Activated T-cell treated with anti-CD3 and anti-CD28 coated beads, Interleukin-2, amount 50 U/mL, for 4 hours (primary cell): ENCODE measurements at regions not wholly inside any gene's neighbourhood (a gene's known extent, or its start where the extent isn't known, plus 50 kb on each side); places are given as distances from the start of the nearest gene placed in this dataset.

Experiments
- ATAC-seq, 2 donors: fragments of 200-7000 bp; cut with Tn5 transposase; one replicate each; pipeline ENCODE4 v1.10.0; 2021
- DNase-seq: peaks from one replicate; pipeline ENCODE4 v3.0.0-alpha.2; 2020
- H3K27me3 Mint-ChIP-seq: one replicate; pipeline ENCODE4 v1.8.0; 2021; ENCODE audit warnings: low read depth, mixed read lengths
- H3K36me3 Mint-ChIP-seq: one replicate; pipeline ENCODE4 v1.8.0; 2022; ENCODE audit warnings: mixed read lengths; ENCODE audit not compliant: insufficient read depth
- H3K4me1 Mint-ChIP-seq: one replicate; pipeline ENCODE4 v1.8.0; 2021; ENCODE audit warnings: low read depth, mixed read lengths
- H3K4me3 Mint-ChIP-seq: one replicate; pipeline ENCODE4 v1.8.0; 2021; ENCODE audit warnings: mild to moderate bottlenecking, moderate library complexity, mixed read lengths
- H3K9me3 Mint-ChIP-seq: one replicate; pipeline ENCODE4 v1.8.0; 2021; ENCODE audit warnings: mixed read lengths

- Mint-ChIP-seq H3K9me3 (no peaks in the 10 kb centered on the region), H3K27me3 (peaks cover 2% of the 10 kb centered on the region), H3K4me1 (no peaks in the 10 kb centered on the region), H3K36me3 (no peaks in the 10 kb centered on the region), H3K4me3 (no peak overlapping the region)
- DNase-seq: no peak
- ATAC-seq: no peak
Measured at GRCh38 chr4:100130964-100131363, 59.3 kb downstream of the DDIT4L start.

- peaks cover 2% of the 10 kb centered on the region for H3K27me3 Mint-ChIP-seq
- DNase-seq (no peak), ATAC-seq (no peak)
Measured at GRCh38 chr4:100130491-100130890, 59.8 kb downstream of the DDIT4L start.

GRCh38 chr4:100129774-100130173 is 60.5 kb downstream of the DDIT4L start:
- peaks cover 3% of the 10 kb centered on the region for H3K9me3 Mint-ChIP-seq
- DNase-seq (no peak), ATAC-seq (no peak)
- H3K27me3 Mint-ChIP-seq: peaks cover 2% of the 10 kb centered on the region
- no peaks in the 10 kb centered on the region for H3K36me3 Mint-ChIP-seq
- H3K4me1 Mint-ChIP-seq: no peaks in the 10 kb centered on the region
- no peak overlapping the region for H3K4me3 Mint-ChIP-seq

More at GRCh38 chr4:100130491-100130890, 59.8 kb downstream of the DDIT4L start:
- Mint-ChIP-seq H3K4me3 (no peak overlapping the region), H3K4me1 (no peaks in the 10 kb centered on the region), H3K9me3 (no peaks in the 10 kb centered on the region), H3K36me3 (no peaks in the 10 kb centered on the region)

GRCh38 chr4:100128338-100128737 is 61.9 kb downstream of the DDIT4L start:
- Mint-ChIP-seq H3K4me3 (no peak overlapping the region), H3K9me3 (peaks cover 6% of the 10 kb centered on the region), H3K4me1 (no peaks in the 10 kb centered on the region), H3K27me3 (peaks cover 2% of the 10 kb centered on the region), H3K36me3 (peaks cover 2% of the 10 kb centered on the region)
- ATAC-seq (no peak), DNase-seq (no peak)

- H3K27me3 Mint-ChIP-seq: peaks cover 2% of the 10 kb centered on the region
- DNase-seq: no peak
- no peak for ATAC-seq
- H3K4me1 Mint-ChIP-seq: no peaks in the 10 kb centered on the region
- H3K9me3 Mint-ChIP-seq: peaks cover 6% of the 10 kb centered on the region
- no peak overlapping the region for H3K4me3 Mint-ChIP-seq
- peaks cover 2% of the 10 kb centered on the region for H3K36me3 Mint-ChIP-seq
Measured at GRCh38 chr4:100124715-100125114, 65.6 kb downstream of the DDIT4L start.

GRCh38 chr4:100118181-100118580 is 72.1 kb downstream of the DDIT4L start:
- Mint-ChIP-seq H3K36me3 (no peaks in the 10 kb centered on the region), H3K4me3 (no peak overlapping the region), H3K27me3 (peaks cover 2% of the 10 kb centered on the region), H3K9me3 (no peaks in the 10 kb centered on the region), H3K4me1 (no peaks in the 10 kb centered on the region)
- ATAC-seq (no peak), DNase-seq (no peak)

- DNase-seq (no peak), ATAC-seq (no peak)
- peaks cover 2% of the 10 kb centered on the region for H3K27me3 Mint-ChIP-seq
- H3K4me3 Mint-ChIP-seq: no peak overlapping the region
- no peaks in the 10 kb centered on the region for H3K4me1 Mint-ChIP-seq
- no peaks in the 10 kb centered on the region for H3K9me3 Mint-ChIP-seq
- no peaks in the 10 kb centered on the region for H3K36me3 Mint-ChIP-seq
Measured at GRCh38 chr4:100117750-100118149, 72.5 kb downstream of the DDIT4L start.

- Mint-ChIP-seq H3K9me3 (no peaks in the 10 kb centered on the region), H3K4me3 (no peak overlapping the region), H3K36me3 (no peaks in the 10 kb centered on the region), H3K27me3 (no peaks in the 10 kb centered on the region), H3K4me1 (no peaks in the 10 kb centered on the region)
- ATAC-seq (no peak), DNase-seq (no peak)
Measured at GRCh38 chr4:100114909-100115308, 75.4 kb downstream of the DDIT4L start.

GRCh38 chr4:100113732-100114131 is 76.5 kb downstream of the DDIT4L start:
- no peaks in the 10 kb centered on the region for H3K4me1 Mint-ChIP-seq
- no peak for ATAC-seq
- no peak overlapping the region for H3K4me3 Mint-ChIP-seq
- H3K36me3 Mint-ChIP-seq: no peaks in the 10 kb centered on the region
- DNase-seq: no peak
- H3K9me3 Mint-ChIP-seq: no peaks in the 10 kb centered on the region
- H3K27me3 Mint-ChIP-seq: no peaks in the 10 kb centered on the region

GRCh38 chr4:100113096-100113495 is 77.2 kb downstream of the DDIT4L start:
- H3K4me1 Mint-ChIP-seq: no peaks in the 10 kb centered on the region
- H3K4me3 Mint-ChIP-seq: no peak overlapping the region

GRCh38 chr4:100109921-100110320 is 80.3 kb downstream of the DDIT4L start:
- H3K27me3 Mint-ChIP-seq: no peaks in the 10 kb centered on the region
- no peaks in the 10 kb centered on the region for H3K9me3 Mint-ChIP-seq
- no peaks in the 10 kb centered on the region for H3K36me3 Mint-ChIP-seq

More at GRCh38 chr4:100113096-100113495, 77.2 kb downstream of the DDIT4L start:
- DNase-seq (no peak), ATAC-seq (no peak)
- Mint-ChIP-seq H3K27me3 (no peaks in the 10 kb centered on the region), H3K36me3 (no peaks in the 10 kb centered on the region), H3K9me3 (no peaks in the 10 kb centered on the region)

GRCh38 chr4:100108869-100109268 is 81.4 kb downstream of the DDIT4L start:
- Mint-ChIP-seq H3K4me1 (peaks cover 12% of the 10 kb centered on the region), H3K36me3 (no peaks in the 10 kb centered on the region), H3K27me3 (no peaks in the 10 kb centered on the region), H3K4me3 (no peak overlapping the region), H3K9me3 (no peaks in the 10 kb centered on the region)
- DNase-seq (no peak), ATAC-seq (no peak)

More at GRCh38 chr4:100109921-100110320, 80.3 kb downstream of the DDIT4L start:
- Mint-ChIP-seq H3K4me3 (no peak overlapping the region), H3K4me1 (peaks cover 12% of the 10 kb centered on the region)
- DNase-seq (no peak), ATAC-seq (no peak)

GRCh38 chr4:100106982-100107381 is 83.3 kb downstream of the DDIT4L start:
- Mint-ChIP-seq H3K4me3 (no peak overlapping the region), H3K9me3 (no peaks in the 10 kb centered on the region), H3K4me1 (peaks cover 12% of the 10 kb centered on the region), H3K27me3 (no peaks in the 10 kb centered on the region), H3K36me3 (no peaks in the 10 kb centered on the region)
- DNase-seq (no peak), ATAC-seq (peak; percentile 51 to 59)

GRCh38 chr4:100103671-100104070 is 86.6 kb downstream of the DDIT4L start:
- Mint-ChIP-seq H3K4me3 (no peak overlapping the region), H3K27me3 (no peaks in the 10 kb centered on the region), H3K4me1 (peaks cover 20% of the 10 kb centered on the region), H3K36me3 (no peaks in the 10 kb centered on the region), H3K9me3 (no peaks in the 10 kb centered on the region)
- ATAC-seq: no peak
- DNase-seq: no peak

GRCh38 chr4:100100985-100101384 is 89.3 kb downstream of the DDIT4L start:
- peaks cover 18% of the 10 kb centered on the region for H3K4me1 Mint-ChIP-seq
- DNase-seq (no peak), ATAC-seq (peak in 1 of 2 donors; percentile 35)
- H3K36me3 Mint-ChIP-seq: no peaks in the 10 kb centered on the region
- no peaks in the 10 kb centered on the region for H3K9me3 Mint-ChIP-seq
- H3K27me3 Mint-ChIP-seq: no peaks in the 10 kb centered on the region
- H3K4me3 Mint-ChIP-seq: no peak overlapping the region

- no peaks in the 10 kb centered on the region for H3K9me3 Mint-ChIP-seq
- no peak overlapping the region for H3K4me3 Mint-ChIP-seq
- peaks cover 28% of the 10 kb centered on the region for H3K4me1 Mint-ChIP-seq
- ATAC-seq: no peak
- no peak for DNase-seq
- H3K36me3 Mint-ChIP-seq: no peaks in the 10 kb centered on the region
- H3K27me3 Mint-ChIP-seq: no peaks in the 10 kb centered on the region
Measured at GRCh38 chr4:100099746-100100145, 90.5 kb downstream of the DDIT4L start.
